ENCODE measurements at regions not wholly inside any gene's neighbourhood (a gene's known extent, or its start where the extent isn't known, plus 50 kb on each side); places are given as distances from the start of the nearest gene placed in this dataset.
"Not testable (repeated sequence)": the region's sequence is repeated elsewhere in the genome, so short reads cannot be mapped to it uniquely, and the experiment has no call there.

GRCh38 chr1:30654188-30654587 lies 69.2 kb downstream of the MATN1 start:
- DNase-seq (ENCODE audit: low read depth), result no peak
- no peak overlapping the region for H3K4me3 ChIP-seq (ENCODE audit: low read depth, low read length)
- TF ChIP-seq CTCF (conservative IDR thresholded peaks at IDR 0.05; ENCODE audit: low read depth, low read length), result no peak

GRCh38 chr1:30652152-30652841 lies 71.1 kb downstream of the MATN1 start:
- no peak overlapping the region for H3K4me3 ChIP-seq (ENCODE audit: low read depth, low read length)
- DNase-seq (ENCODE audit: low read depth), result peak; percentile 49
- TF ChIP-seq CTCF (conservative IDR thresholded peaks at IDR 0.05; ENCODE audit: low read depth, low read length), result no peak

GRCh38 chr1:30651395-30651794 lies 72.0 kb downstream of the MATN1 start:
- not testable (repeated sequence) for H3K4me3 ChIP-seq (ENCODE audit: low read depth, low read length); DNase-seq (ENCODE audit: low read depth)

GRCh38 chr1:30650968-30651320 lies 72.4 kb downstream of the MATN1 start:
- H3K4me3 ChIP-seq (ENCODE audit: low read depth, low read length), result no peak overlapping the region
- TF ChIP-seq CTCF (conservative IDR thresholded peaks at IDR 0.05; ENCODE audit: low read depth, low read length), result no peak
- DNase-seq (ENCODE audit: low read depth), result no peak

- DNase-seq (ENCODE audit: low read depth), result no peak
- no peak overlapping the region for H3K4me3 ChIP-seq (ENCODE audit: low read depth, low read length)
- TF ChIP-seq CTCF (conservative IDR thresholded peaks at IDR 0.05; ENCODE audit: low read depth, low read length), result no peak
Measured at GRCh38 chr1:30650038-30650967, 73.1 kb downstream of the MATN1 start.

GRCh38 chr1:30649321-30649991 lies 73.9 kb downstream of the MATN1 start:
- no peak overlapping the region for H3K4me3 ChIP-seq (ENCODE audit: low read depth, low read length)
- TF ChIP-seq CTCF (conservative IDR thresholded peaks at IDR 0.05; ENCODE audit: low read depth, low read length), result no peak
- DNase-seq (ENCODE audit: low read depth), result no peak

GRCh38 chr1:30648408-30649000 lies 74.9 kb downstream of the MATN1 start:
- TF ChIP-seq CTCF (conservative IDR thresholded peaks at IDR 0.05; ENCODE audit: low read depth, low read length), result no peak
- no peak overlapping the region for H3K4me3 ChIP-seq (ENCODE audit: low read depth, low read length)
- no peak for DNase-seq (ENCODE audit: low read depth)

Measured in choroid plexus epithelial cell (primary cell).